ENCODE measurements at regions not wholly inside any gene's neighbourhood (a gene's known extent, or its start where the extent isn't known, plus 50 kb on each side); places are given as distances from the start of the nearest gene placed in this dataset.

DNA sequence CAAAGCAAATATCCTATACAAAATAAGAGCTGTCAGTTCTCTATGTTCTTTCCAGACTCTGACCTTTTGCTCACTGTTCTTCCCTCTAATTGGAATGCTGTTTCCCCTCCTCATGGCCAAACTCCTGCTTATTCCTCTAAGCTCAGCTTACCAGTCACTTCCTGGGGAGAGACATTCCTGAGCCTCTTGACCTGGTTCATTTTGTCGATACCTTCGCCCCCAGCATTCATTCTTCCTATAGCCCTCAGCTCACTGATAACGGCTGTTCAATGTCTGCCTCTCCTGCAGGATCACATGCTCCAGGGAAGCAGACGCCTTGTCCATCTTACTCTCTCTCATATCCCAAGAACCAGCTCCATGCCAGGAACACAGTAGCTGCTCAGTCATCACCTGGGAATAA, 431.0 kb downstream of the MED13L start:
- no peak for TF ChIP-seq PBX3 (IDR thresholded peaks at IDR 0.05)
- CTCF ChIA-PET, result interaction anchor here (1.7 kb wide), 1 partner anchor 11 kb away, joined by 4 read pairs; no protein-coding TSS in a partner anchor
- no peak overlapping the region for H3K4me3 ChIP-seq (ENCODE audit: low read depth in 2 of 2, low read length in 1 of 2)

DNA sequence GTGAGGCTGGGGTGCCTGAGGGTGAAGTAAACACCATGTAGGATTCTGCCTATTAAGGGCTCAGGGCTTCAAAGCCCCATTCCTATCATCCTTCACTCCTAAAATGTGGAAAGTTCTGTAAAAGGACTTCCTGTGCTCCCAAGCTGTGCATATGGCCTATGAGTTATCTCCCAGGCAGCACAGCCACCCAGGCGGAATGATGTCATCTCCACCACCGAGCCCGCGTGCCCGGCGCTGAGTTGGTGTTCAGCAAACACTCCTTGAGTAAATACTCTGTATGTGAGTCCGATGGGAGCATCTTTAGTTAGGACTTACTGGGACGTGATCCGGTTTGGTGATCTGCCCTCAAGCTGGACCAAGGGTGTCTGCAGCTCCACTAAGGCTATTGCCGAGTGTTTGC, 437.3 kb downstream of the MED13L start:
- WGBS (ENCODE audit: low lambda C conversion rate), result 25% methylated on average over 5 of the region's 10 CpGs
- TF ChIP-seq ELF1 (IDR thresholded peaks at IDR 0.05), result no peak
- no peak for TF ChIP-seq USF2 (IDR thresholded peaks at IDR 0.05; ENCODE audit: borderline replicate concordance, low read depth, low read length)
- TF ChIP-seq GABPA (IDR thresholded peaks at IDR 0.05; ENCODE audit: low read depth), result no peak
- no peak for TF ChIP-seq SIN3A (IDR thresholded peaks at IDR 0.05; ENCODE audit: borderline replicate concordance, low read depth, low read length)
- TF ChIP-seq YY1 (IDR thresholded peaks at IDR 0.05; ENCODE audit: low read depth), result no peak
- no peak for TF ChIP-seq NFIC (IDR thresholded peaks at IDR 0.05; ENCODE audit: borderline replicate concordance)
- no peak for TF ChIP-seq ZBTB33 (IDR thresholded peaks at IDR 0.05; ENCODE audit: borderline replicate concordance, low read depth)

More for the DNA sequence above, 431.0 kb downstream of the MED13L start:
- Histone ChIP-seq H3K4me2 (no peak overlapping the region), H3K79me2 (ENCODE audit: insufficient read depth) (no peaks in the 10 kb centered on the region), H3F3A (replicated peaks; ENCODE audit: insufficient read depth) (no peaks in the 10 kb centered on the region), H3K9ac (no peak overlapping the region), H3K9me2 (no peaks in the 10 kb centered on the region), H3K27me3 (ENCODE audit: insufficient read depth) (no peaks in the 10 kb centered on the region), H3K4me1 (ENCODE audit: control insufficient read depth in 1 of 2, insufficient read depth in 2 of 2, low read depth in 1 of 2, low read length in 1 of 2) (no peaks in the 10 kb centered on the region), H3K27ac (ENCODE audit: low read depth in 2 of 2, low read length in 1 of 2) (no peak overlapping the region), H4K20me1 (ENCODE audit: insufficient read depth) (no peaks in the 10 kb centered on the region), H2AFZ (ENCODE audit: low read depth) (no peak overlapping the region), H3K36me3 (replicated peaks in 1 of 2; ENCODE audit: control insufficient read depth in 1 of 2, insufficient read depth in 2 of 2, low read length in 1 of 2) (no peaks in the 10 kb centered on the region), H3K9me3 (no peaks in the 10 kb centered on the region)
- 52% methylated on average over 4 of the region's 4 CpGs for WGBS (ENCODE audit: low lambda C conversion rate)
- POLR2A ChIA-PET, result no interaction called here
- DNase-seq, result no peak

More for the DNA sequence above, 437.3 kb downstream of the MED13L start:
- H3K4me2 ChIP-seq, result no peak overlapping the region
- H3F3A ChIP-seq (replicated peaks; ENCODE audit: insufficient read depth), result no peaks in the 10 kb centered on the region
- H3K27ac ChIP-seq (ENCODE audit: low read depth in 2 of 2, low read length in 1 of 2), result no peak overlapping the region
- POLR2A ChIA-PET, result no interaction called here
- DNase-seq, result no peak
- CTCF ChIA-PET, result no interaction called here
- H3K9me3 ChIP-seq, result no peaks in the 10 kb centered on the region
- no peak overlapping the region for H3K4me3 ChIP-seq (ENCODE audit: low read depth in 2 of 2, low read length in 1 of 2)
- H3K4me1 ChIP-seq (ENCODE audit: control insufficient read depth in 1 of 2, insufficient read depth in 2 of 2, low read depth in 1 of 2, low read length in 1 of 2), result no peaks in the 10 kb centered on the region; a peak in 1 of 4 replicates
- no peaks in the 10 kb centered on the region for H3K79me2 ChIP-seq (ENCODE audit: insufficient read depth)
- H2AFZ ChIP-seq (ENCODE audit: low read depth), result no peak overlapping the region
- no peaks in the 10 kb centered on the region for H3K9me2 ChIP-seq
- no peaks in the 10 kb centered on the region for H3K36me3 ChIP-seq (replicated peaks in 1 of 2; ENCODE audit: control insufficient read depth in 1 of 2, insufficient read depth in 2 of 2, low read length in 1 of 2)
- no peaks in the 10 kb centered on the region for H4K20me1 ChIP-seq (ENCODE audit: insufficient read depth)
- H3K9ac ChIP-seq, result no peak overlapping the region
- no peaks in the 10 kb centered on the region for H3K27me3 ChIP-seq (ENCODE audit: insufficient read depth)

Data from SK-N-SH (cell line).